HEK293 (cell line): ENCODE measurements at regions not wholly inside any gene's neighbourhood (a gene's known extent, or its start where the extent isn't known, plus 50 kb on each side); places are given as distances from the start of the nearest gene placed in this dataset.

Experiments
- CTCF ChIA-PET: fragments of 350-600 bp; formaldehyde crosslinking; extraction: SDS; loops from one replicate; lab custom pipeline; 2021; ENCODE audit warnings: antibody characterized with exemption; lab: Yijun Ruan, JAX
- POLR2A ChIA-PET: fragments of 300-600 bp; formaldehyde crosslinking; extraction: SDS; loops from one replicate; lab custom pipeline; 2020; ENCODE audit warnings: antibody characterized with exemption, inconsistent platforms; lab: Yijun Ruan, JAX
- H3K27ac ChIP-seq: fragments of 200-500 bp; sonication (Bioruptor generic); 2 replicates; pipeline ENCODE4 v1.5.1; 2014; ENCODE audit warnings: low read depth, low read length, control low read depth, inconsistent platforms; ENCODE audit errors: extremely low read depth
- H3K36me3 ChIP-seq, 2 experiments: fragments of 200-500 bp in 1 of 2; sonication (Bioruptor generic) in 1 of 2; 1 replicate in 1 of 2; 2 replicates in 1 of 2; pipeline ENCODE4 v1.5.1; 2014 to 2017; ENCODE audit warnings: inconsistent platforms in 2 of 2, low read length in 2 of 2; ENCODE audit not compliant: control insufficient read depth in 2 of 2, insufficient read depth in 1 of 2
- H3K4me1 ChIP-seq: fragments of 200-500 bp; sonication (Bioruptor generic); 2 replicates; pipeline ENCODE4 v1.5.1; 2014; ENCODE audit warnings: mild to moderate bottlenecking, low read length, inconsistent platforms; ENCODE audit not compliant: control insufficient read depth, insufficient read depth
- H3K4me3 ChIP-seq: 2 replicates; pipeline ENCODE4 v1.5.1; 2011; ENCODE audit warnings: low read depth, mild to moderate bottlenecking, control low read depth, low read length, moderate library complexity
- H3K9me3 ChIP-seq: fragments of 200-500 bp; sonication (Bioruptor generic); 2 replicates; pipeline ENCODE4 v1.5.1; 2014; ENCODE audit warnings: low read depth, low read length, inconsistent platforms; ENCODE audit not compliant: control insufficient read depth, insufficient read depth
- HIC1 ChIP-seq: fragments of 450-650 bp; formaldehyde crosslinking; IDR thresholded peaks from 2 replicates; pipeline ENCODE4 v1.5.1; 2016; ENCODE audit warnings: missing biosample characterization, missing genetic modification characterization
- KLF17 ChIP-seq: fragments of 450-650 bp; formaldehyde crosslinking; IDR thresholded peaks from 2 replicates; pipeline ENCODE4 v1.5.1; 2016; ENCODE audit warnings: missing biosample characterization, missing genetic modification characterization
- OSR2 ChIP-seq: fragments of 450-650 bp; formaldehyde crosslinking; IDR thresholded peaks from 2 replicates; pipeline ENCODE4 v1.5.1; 2016; ENCODE audit warnings: missing biosample characterization, missing genetic modification characterization
- PRDM6 ChIP-seq: fragments of 450-650 bp; formaldehyde crosslinking; IDR thresholded peaks from 2 replicates; pipeline ENCODE4 v1.5.1; 2017; ENCODE audit warnings: missing biosample characterization, missing genetic modification characterization
- RBAK ChIP-seq: fragments of 450-650 bp; formaldehyde crosslinking; IDR thresholded peaks from 2 replicates; pipeline ENCODE4 v1.5.1; 2016; ENCODE audit warnings: missing biosample characterization, missing genetic modification characterization
- SALL2 ChIP-seq: fragments of 450-650 bp; formaldehyde crosslinking; IDR thresholded peaks from 2 replicates; pipeline ENCODE4 v1.5.0; 2017; ENCODE audit warnings: missing biosample characterization, mild to moderate bottlenecking, missing genetic modification characterization, borderline replicate concordance
- SCRT1 ChIP-seq: fragments of 450-650 bp; formaldehyde crosslinking; IDR thresholded peaks from 2 replicates; pipeline ENCODE4 v1.5.1; 2016; ENCODE audit warnings: missing biosample characterization, missing genetic modification characterization, borderline replicate concordance
- WT1 ChIP-seq: fragments of 450-650 bp; formaldehyde crosslinking; IDR thresholded peaks from 2 replicates; pipeline ENCODE4 v1.5.1; 2016; ENCODE audit warnings: missing biosample characterization, missing genetic modification characterization
- ZIC2 ChIP-seq: fragments of 450-650 bp; formaldehyde crosslinking; IDR thresholded peaks from 2 replicates; pipeline ENCODE4 v1.5.1; 2016; ENCODE audit warnings: missing biosample characterization, missing genetic modification characterization
- ZNF2 ChIP-seq: fragments of 450-650 bp; formaldehyde crosslinking; IDR thresholded peaks from 2 replicates; pipeline ENCODE4 v1.5.1; 2016; ENCODE audit warnings: missing biosample characterization, missing genetic modification characterization
- ZNF23 ChIP-seq: fragments of 450-650 bp; formaldehyde crosslinking; IDR thresholded peaks from 2 replicates; pipeline ENCODE4 v1.5.1; 2016; ENCODE audit warnings: missing biosample characterization, missing genetic modification characterization, borderline replicate concordance
- ZNF394 ChIP-seq: fragments of 450-650 bp; formaldehyde crosslinking; IDR thresholded peaks from 2 replicates; pipeline ENCODE4 v1.5.1; 2016; ENCODE audit warnings: missing biosample characterization, missing genetic modification characterization, mild to moderate bottlenecking, moderate library complexity, borderline replicate concordance
- ZNF501 ChIP-seq: fragments of 450-650 bp; formaldehyde crosslinking; IDR thresholded peaks from 2 replicates; pipeline ENCODE4 v1.5.1; 2016; ENCODE audit warnings: missing biosample characterization, missing genetic modification characterization
- ZNF513 ChIP-seq: fragments of 450-650 bp; IDR thresholded peaks from 2 replicates; pipeline ENCODE4 v1.5.1; 2018; ENCODE audit warnings: missing biosample characterization, missing genetic modification characterization
- ZNF626 ChIP-seq: fragments of 450-650 bp; sonication (Bioruptor Pico); formaldehyde crosslinking; IDR thresholded peaks from 2 replicates; pipeline ENCODE4 v1.5.1; 2018; ENCODE audit warnings: missing biosample characterization, missing genetic modification characterization, inconsistent platforms
- ZNF645 ChIP-seq: fragments of 450-650 bp; formaldehyde crosslinking; IDR thresholded peaks from 2 replicates; pipeline ENCODE4; 2016; ENCODE audit warnings: missing biosample characterization, missing genetic modification characterization
- ZSCAN23 ChIP-seq: fragments of 450-650 bp; formaldehyde crosslinking; IDR thresholded peaks from 2 replicates; pipeline ENCODE4 v1.5.1; 2016; ENCODE audit warnings: missing biosample characterization, missing genetic modification characterization

GRCh38 chr1:105243411-105243810 is 1493.7 kb downstream of the AMY1C start:
- no peak overlapping the region for H3K4me3 ChIP-seq
- POLR2A ChIA-PET: no interaction called here
- H3K9me3 ChIP-seq: no peaks in the 10 kb centered on the region
- H3K4me1 ChIP-seq: no peaks in the 10 kb centered on the region
- CTCF ChIA-PET: interaction anchor here (0.6 kb wide), 1 partner anchor 1119 kb away, joined by 3 read pairs; no protein-coding TSS in a partner anchor
- TF ChIP-seq ZSCAN23 (tag by site-specific recombination): no peak
- H3K27ac ChIP-seq: no peak overlapping the region
- H3K36me3 ChIP-seq: no peaks in the 10 kb centered on the region

- H3K27ac ChIP-seq: no peak overlapping the region
- CTCF ChIA-PET: no interaction called here
- no peaks in the 10 kb centered on the region for H3K4me1 ChIP-seq
- TF ChIP-seq ZNF513 (tag by site-specific recombination) (no peak), ZNF394 (tag by site-specific recombination) (no peak), SCRT1 (tag by site-specific recombination) (no peak), ZNF2 (tag by site-specific recombination) (no peak), ZNF23 (tag by site-specific recombination) (no peak), PRDM6 (tag by site-specific recombination) (no peak), WT1 (tag by site-specific recombination) (no peak), HIC1 (no peak), OSR2 (tag by site-specific recombination) (no peak), ZNF626 (tag by site-specific recombination) (no peak), RBAK (no peak)
- POLR2A ChIA-PET: no interaction called here
- no peaks in the 10 kb centered on the region for H3K36me3 ChIP-seq
- no peak overlapping the region for H3K4me3 ChIP-seq
- no peaks in the 10 kb centered on the region for H3K9me3 ChIP-seq
Observed at GRCh38 chr1:105243969-105244368, 1494.3 kb downstream of the AMY1C start.

GRCh38 chr1:105254906-105255305 is 1505.2 kb downstream of the AMY1C start:
- H3K36me3 ChIP-seq: no peaks in the 10 kb centered on the region
- CTCF ChIA-PET: no interaction called here
- no peaks in the 10 kb centered on the region for H3K4me1 ChIP-seq
- H3K9me3 ChIP-seq: no peaks in the 10 kb centered on the region
- no peak for TF ChIP-seq ZNF501 (tag by site-specific recombination)
- POLR2A ChIA-PET: no interaction called here
- no peak overlapping the region for H3K4me3 ChIP-seq
- no peak overlapping the region for H3K27ac ChIP-seq

GRCh38 chr1:105260001-105260400 is 1510.3 kb downstream of the AMY1C start:
- TF ChIP-seq ZIC2 (peak; percentile 20; the same call in 1 of the 2 replicates), ZNF645 (no peak), SALL2 (tag by site-specific recombination) (no peak), KLF17 (tag by site-specific recombination) (no peak), WT1 (tag by site-specific recombination) (peak; percentile 65)
- TF ChIP-seq, all 188 proteins: peak for 2
- POLR2A ChIA-PET: no interaction called here
- no peaks in the 10 kb centered on the region for H3K4me1 ChIP-seq
- H3K9me3 ChIP-seq: no peaks in the 10 kb centered on the region
- CTCF ChIA-PET: no interaction called here
- H3K27ac ChIP-seq: no peak overlapping the region
- H3K4me3 ChIP-seq: no peak overlapping the region
- H3K36me3 ChIP-seq: no peaks in the 10 kb centered on the region
